GM18499 (cell line): ENCODE measurements at regions not wholly inside any gene's neighbourhood (a gene's known extent, or its start where the extent isn't known, plus 50 kb on each side); places are given as distances from the start of the nearest gene placed in this dataset.
"Not testable (repeated sequence)": the region's sequence is repeated elsewhere in the genome, so short reads cannot be mapped to it uniquely, and the experiment has no call there.

Experiments used
- ATAC-seq: cut with Tn5 transposase; IDR thresholded peaks from one replicate; pipeline ENCODE4 v1.9.1; 2021; ENCODE audit warnings: moderate number of reproducible peaks; ENCODE audit not compliant: insufficient read depth, unreplicated experiment

DNA sequence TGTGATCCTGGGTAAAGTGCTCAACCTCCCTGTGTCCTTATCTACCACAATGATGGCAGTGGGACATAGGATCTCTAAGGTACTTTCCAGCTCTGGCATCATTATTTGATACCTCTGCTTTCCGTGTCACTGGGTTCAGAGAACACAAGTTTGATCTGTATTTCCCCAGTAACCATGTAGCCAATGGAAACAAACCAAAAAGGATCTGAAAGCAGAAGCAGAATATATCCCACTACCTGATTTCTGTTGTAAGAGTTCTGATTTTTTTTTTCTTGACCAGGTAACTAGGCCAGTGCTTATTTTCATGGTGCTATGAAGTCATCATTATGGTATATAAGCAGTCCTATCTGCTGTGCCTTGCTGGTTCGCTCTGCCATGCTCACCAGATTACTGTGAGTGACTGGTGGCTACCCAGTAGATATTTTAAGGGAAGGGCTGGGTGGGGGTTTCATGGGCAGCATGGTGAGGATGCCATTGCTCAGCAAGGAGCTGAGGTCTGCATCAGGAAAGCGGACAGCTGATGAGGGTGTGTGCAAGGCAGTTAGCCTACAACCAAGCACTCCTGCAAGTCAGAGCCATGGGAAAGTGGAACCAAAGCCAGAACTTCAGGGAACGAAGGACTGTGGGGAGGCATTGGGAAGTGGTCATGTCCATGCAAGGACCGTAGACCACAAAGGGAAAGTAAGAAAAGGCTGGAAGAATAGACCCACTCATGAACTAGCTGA, 104.9 kb upstream of the EDEM3 start:
- ATAC-seq = no peak

DNA sequence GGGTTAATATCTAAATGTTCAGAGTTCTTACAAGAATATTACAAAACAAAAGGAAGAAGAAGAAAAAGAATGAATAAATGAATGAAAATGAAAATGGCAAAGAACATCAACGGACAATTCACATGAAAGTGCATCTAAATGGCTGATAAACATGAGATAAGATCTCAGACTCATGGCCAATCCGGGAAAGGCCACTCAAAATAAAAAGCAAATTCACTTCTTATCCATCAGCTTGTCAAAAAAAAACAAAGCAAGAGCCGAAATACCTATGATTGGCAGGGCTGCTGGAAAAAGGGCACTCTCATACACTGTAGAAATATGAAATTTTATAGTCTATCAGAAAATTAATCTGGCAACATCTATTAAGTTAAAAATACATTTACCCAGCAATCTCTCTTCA, 103.6 kb upstream of the EDEM3 start:
- no peak for ATAC-seq

- no peak for ATAC-seq
Observed at GRCh38 chr1:184854496-184855140, 100.0 kb upstream of the EDEM3 start.

DNA sequence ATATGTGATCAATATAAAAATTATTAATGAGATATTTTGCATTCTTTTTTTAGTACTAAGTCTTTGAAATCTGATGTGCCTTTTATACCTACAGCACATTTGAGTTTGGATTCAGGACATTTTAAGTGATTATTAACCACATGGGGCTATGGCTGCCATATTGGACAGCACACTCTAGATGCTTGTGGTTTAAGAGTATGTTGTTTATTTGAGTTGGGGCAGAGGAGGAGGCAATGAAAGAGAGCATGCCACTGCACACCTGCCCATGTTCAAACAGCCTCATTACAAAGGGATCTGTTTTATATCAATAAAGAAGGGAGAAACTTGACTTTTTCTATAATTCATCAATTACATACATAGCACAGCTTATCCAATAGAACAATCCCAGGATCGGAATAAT, 99.4 kb upstream of the EDEM3 start:
- no peak for ATAC-seq

DNA sequence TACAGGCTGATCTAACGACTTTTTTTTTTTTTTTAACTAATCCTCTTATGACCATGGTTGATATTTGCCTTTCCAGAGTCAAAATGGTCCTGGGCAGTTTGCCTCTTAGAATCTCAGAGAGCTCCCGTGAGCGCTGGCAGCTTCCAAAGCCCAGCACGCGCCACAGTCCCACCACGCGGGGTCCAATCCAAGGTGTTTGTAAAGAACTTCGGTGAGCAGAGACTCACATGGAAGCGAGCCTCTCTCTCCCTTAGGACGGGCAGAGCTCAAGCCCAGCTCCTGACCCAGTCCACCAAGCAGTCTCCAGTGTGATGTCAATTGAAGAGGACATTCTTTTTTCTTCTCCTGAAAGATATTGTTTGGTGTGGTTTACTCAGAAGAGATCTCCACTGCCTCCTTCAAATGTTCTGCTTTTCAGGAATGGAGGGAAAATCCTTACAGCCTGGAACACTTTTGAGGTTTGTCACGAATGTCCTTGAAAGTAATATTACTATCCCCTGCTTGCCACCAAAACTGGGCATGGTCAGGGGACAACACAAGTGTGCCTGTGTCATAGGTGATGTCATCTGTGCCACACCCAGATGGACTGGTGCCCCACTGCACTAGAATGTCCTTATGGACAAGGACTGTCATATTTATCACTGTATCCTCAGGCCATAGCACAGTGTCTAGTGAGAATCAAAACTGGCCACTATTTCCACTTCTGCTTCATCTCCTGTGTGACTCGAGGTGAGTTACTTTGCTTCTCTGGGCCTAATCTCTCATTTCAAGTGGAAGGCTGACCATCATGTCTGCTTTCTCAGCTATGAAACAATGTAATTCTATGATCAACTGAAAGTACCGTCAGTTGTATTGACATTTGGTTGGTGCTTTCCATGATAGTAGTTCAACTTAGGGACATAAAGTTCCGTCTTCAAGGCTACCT, 97.4 kb upstream of the EDEM3 start:
- no peak for ATAC-seq

- peak; percentile 93 for ATAC-seq
Observed at GRCh38 chr1:184843732-184844495, 89.3 kb upstream of the EDEM3 start.

- no peak for ATAC-seq
Observed at GRCh38 chr1:184840596-184840995, 85.9 kb upstream of the EDEM3 start.

- no peak for ATAC-seq
Observed at GRCh38 chr1:184838504-184838951, 83.9 kb upstream of the EDEM3 start.

- no peak for ATAC-seq
Observed at GRCh38 chr1:184836934-184837895, 82.6 kb upstream of the EDEM3 start.

DNA sequence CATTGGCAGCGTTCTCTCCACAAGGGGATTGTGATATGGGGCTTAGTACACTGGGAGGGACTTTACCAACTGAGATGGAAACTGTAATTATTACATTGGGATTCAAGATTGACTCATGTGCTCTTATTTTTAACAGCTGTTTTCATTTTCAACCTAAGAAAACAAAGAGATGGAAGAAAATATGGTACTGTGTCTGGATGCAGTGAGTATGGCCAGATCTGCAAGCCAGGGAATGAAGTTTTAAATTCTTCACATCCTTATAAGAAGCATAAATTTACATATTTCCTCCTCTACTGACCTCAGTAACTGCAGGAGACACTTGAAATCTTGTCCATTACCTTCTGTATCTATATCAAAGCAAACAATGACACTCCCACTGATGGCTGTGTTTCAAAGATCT, 81.5 kb upstream of the EDEM3 start:
- no peak for ATAC-seq

- not testable (repeated sequence) for ATAC-seq
Observed at GRCh38 chr1:184833994-184834393, 79.3 kb upstream of the EDEM3 start.

- no peak for ATAC-seq
Observed at GRCh38 chr1:184832517-184832916, 77.9 kb upstream of the EDEM3 start.

- not testable (repeated sequence) for ATAC-seq
Observed at GRCh38 chr1:184829496-184829895, 74.8 kb upstream of the EDEM3 start.

DNA sequence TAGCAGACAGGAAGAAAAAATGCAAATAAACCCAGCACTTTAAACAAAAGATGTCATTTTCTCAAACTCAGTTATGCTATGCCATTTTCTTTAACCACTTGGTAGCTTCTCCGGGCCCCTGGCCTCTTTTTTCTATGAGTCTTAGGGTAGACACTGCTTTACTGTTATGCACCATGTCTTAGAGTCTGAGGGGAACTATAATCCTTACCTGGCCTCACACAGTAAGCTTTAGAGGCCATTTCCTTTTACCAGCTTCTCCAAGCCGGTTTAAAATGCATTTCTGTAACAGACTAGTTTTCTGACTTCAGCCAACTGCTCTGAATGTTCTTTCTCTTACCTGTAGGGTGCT, 73.7 kb upstream of the EDEM3 start:
- ATAC-seq = no peak

DNA sequence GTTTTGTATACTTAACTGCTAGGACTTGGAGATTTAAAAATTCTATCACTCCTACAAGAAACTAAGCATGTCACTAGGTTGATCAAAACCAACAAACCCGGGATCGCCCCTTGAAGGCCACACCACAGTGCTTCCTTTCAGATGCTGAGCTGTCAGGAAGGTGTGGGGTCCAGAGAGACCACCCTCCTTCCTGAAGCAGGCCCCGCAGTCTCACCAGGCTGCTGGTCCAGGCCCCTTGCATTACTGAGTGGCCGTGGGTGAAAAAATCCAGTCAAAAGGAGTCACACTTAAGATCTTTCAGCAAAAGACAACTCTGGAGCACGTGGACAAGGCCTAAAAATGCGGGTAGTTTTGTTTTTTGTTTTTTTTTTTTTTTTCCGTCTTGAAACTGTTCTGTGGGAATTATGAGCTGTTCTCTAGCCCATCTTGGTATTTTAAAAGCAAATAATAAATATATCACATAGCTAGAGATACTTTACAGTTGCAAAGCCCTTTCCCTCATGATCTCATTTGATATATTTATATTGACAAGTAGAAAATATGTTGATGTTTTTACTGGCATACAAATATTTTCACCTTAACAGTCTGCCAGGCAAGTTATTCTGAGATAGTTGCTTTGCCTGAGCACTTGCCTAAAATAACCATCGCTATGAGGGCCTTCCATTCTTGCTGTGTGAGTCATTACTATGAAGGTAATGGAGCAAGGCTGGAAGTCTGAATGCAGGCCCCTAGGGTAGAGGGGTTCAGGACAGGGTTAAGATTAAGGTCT, 73.1 kb upstream of the EDEM3 start:
- ATAC-seq = no peak

DNA sequence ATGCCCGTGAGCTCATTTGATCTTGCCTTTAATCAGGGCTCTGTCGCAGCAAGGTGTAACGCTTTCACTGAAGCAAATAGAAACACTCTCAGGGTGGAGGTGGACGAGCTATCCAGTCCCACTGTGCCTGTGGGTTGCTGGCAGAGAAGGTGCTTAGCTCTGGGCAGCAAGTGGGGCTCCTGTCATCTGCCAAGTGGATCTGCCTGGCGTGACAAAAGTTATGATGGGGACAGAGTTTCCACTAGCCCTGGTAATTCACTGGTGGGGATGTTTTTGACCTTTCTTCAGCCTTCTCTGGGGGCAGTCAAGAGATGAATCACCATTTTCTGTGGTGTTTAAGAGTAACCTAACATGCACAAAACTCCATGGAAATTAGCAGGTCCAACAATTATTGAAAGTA, 71.3 kb upstream of the EDEM3 start:
- no peak for ATAC-seq

GRCh38 chr1:184825571-184825970, 70.9 kb upstream of the EDEM3 start:
- ATAC-seq = no peak

DNA sequence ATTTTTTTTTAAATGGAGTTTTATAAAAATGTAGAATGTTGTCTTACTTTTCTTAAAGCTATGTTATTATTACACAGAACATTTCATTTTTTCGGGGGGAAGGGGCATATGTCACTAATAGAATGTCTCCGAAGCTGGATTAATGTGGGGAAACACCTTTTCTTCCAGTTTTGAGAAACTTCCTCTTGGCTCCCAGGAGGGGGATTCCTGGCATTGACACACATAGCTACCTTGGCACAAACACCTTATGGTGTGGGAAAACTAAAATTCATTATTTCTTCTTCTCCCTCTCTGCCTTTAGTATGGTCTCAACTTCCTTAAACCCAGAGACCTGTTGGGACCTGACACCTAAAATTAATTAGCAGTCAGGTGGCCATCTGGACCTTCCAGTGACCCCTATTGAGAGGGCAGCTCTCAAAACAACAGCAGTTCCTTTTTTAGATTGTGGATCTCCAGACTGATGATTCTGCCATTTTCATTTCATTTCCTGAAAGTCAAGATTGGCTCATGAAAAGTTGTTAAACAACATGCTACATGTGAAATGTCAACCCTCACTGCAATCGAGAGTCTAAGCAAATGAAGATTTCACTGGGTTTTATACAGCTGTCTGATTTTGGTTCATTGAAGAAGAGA, 70.1 kb upstream of the EDEM3 start:
- ATAC-seq = no peak
